GM20431 (cell line): ENCODE measurements at regions not wholly inside any gene's neighbourhood (a gene's known extent, or its start where the extent isn't known, plus 50 kb on each side); places are given as distances from the start of the nearest gene placed in this dataset.
"Not testable (repeated sequence)": the region's sequence is repeated elsewhere in the genome, so short reads cannot be mapped to it uniquely, and the experiment has no call there.

ENCODE experiments used
- in situ Hi-C: fragments of 300-500 bp; cut with MseI, MboI; formaldehyde crosslinking; loops from one replicate; pipeline ENCODE4 v1.15.0; 2020; ENCODE audit warnings: low sequenced_read_pairs; ENCODE audit not compliant: unreplicated experiment

GRCh38 chr14:97782871-97783414 lies 985.8 kb downstream of the VRK1 start:
- in situ Hi-C loops = no loop called here

GRCh38 chr14:97785495-97785894 lies 988.3 kb downstream of the VRK1 start:
- in situ Hi-C loops = no loop called here

GRCh38 chr14:97788364-97788763 lies 991.2 kb downstream of the VRK1 start:
- in situ Hi-C loops = no loop called here

GRCh38 chr14:97788846-97789526 lies 991.8 kb downstream of the VRK1 start:
- in situ Hi-C loops = no loop called here

GRCh38 chr14:97791072-97791471 lies 993.9 kb downstream of the VRK1 start:
- in situ Hi-C loops = no loop called here

GRCh38 chr14:97791906-97792305 lies 994.7 kb downstream of the VRK1 start:
- in situ Hi-C loops = no loop called here

- in situ Hi-C loops = no loop called here
These were observed 999.3 kb downstream of the VRK1 start for GRCh38 chr14:97796511-97796910.

- in situ Hi-C loops = no loop called here
These were observed 1001.0 kb downstream of the VRK1 start for GRCh38 chr14:97798176-97798575.

- in situ Hi-C loops = no loop called here
These were observed 1005.5 kb downstream of the VRK1 start for GRCh38 chr14:97802430-97803373.

- in situ Hi-C loops = no loop called here
These were observed 1006.9 kb downstream of the VRK1 start for GRCh38 chr14:97804056-97804455.

GRCh38 chr14:97806891-97807290 lies 1009.7 kb downstream of the VRK1 start:
- in situ Hi-C loops = no loop called here

GRCh38 chr14:97808541-97808940 lies 1011.4 kb downstream of the VRK1 start:
- in situ Hi-C loops = not testable (repeated sequence)

GRCh38 chr14:97813556-97813955 lies 1016.4 kb downstream of the VRK1 start:
- in situ Hi-C loops = no loop called here

GRCh38 chr14:97820781-97821180 lies 1023.6 kb downstream of the VRK1 start:
- in situ Hi-C loops = no loop called here

GRCh38 chr14:97824218-97824617 lies 1027.0 kb downstream of the VRK1 start:
- in situ Hi-C loops = no loop called here

- in situ Hi-C loops = no loop called here
These were observed 1030.6 kb downstream of the VRK1 start for GRCh38 chr14:97827746-97828145.

GRCh38 chr14:97832776-97833175 lies 1035.6 kb downstream of the VRK1 start:
- in situ Hi-C loops = no loop called here

- in situ Hi-C loops = no loop called here
These were observed 1041.8 kb downstream of the VRK1 start for GRCh38 chr14:97838986-97839385.

GRCh38 chr14:97840159-97840558 lies 1043.0 kb downstream of the VRK1 start:
- in situ Hi-C loops = no loop called here

GRCh38 chr14:97841762-97842161 lies 1044.6 kb downstream of the VRK1 start:
- in situ Hi-C loops = no loop called here

GRCh38 chr14:97843066-97843465 lies 1045.9 kb downstream of the VRK1 start:
- in situ Hi-C loops = no loop called here
